NB4 (cell line): ENCODE measurements at regions not wholly inside any gene's neighbourhood (a gene's known extent, or its start where the extent isn't known, plus 50 kb on each side); places are given as distances from the start of the nearest gene placed in this dataset.

Experiments used
- DNase-seq: peaks from one replicate; pipeline ENCODE4 v3.0.0; 2010; ENCODE audit warnings: low read depth
- H3K4me3 ChIP-seq: one replicate; pipeline ENCODE4 v1.5.1; 2011; ENCODE audit warnings: mild to moderate bottlenecking, low read depth, low read length, moderate library complexity
- CTCF ChIP-seq: IDR thresholded peaks from one replicate; pipeline ENCODE4 v1.5.1; 2012; ENCODE audit warnings: low read depth, low read length
- MYC ChIP-seq: IDR thresholded peaks from 2 replicates; pipeline ENCODE4 v1.6.1; 2011; ENCODE audit warnings: low read depth, low read length
- POLR2A ChIP-seq: IDR thresholded peaks from 2 replicates; pipeline ENCODE4 v1.6.1; 2011; ENCODE audit warnings: mild to moderate bottlenecking; ENCODE audit not compliant: insufficient read length; ENCODE audit errors: extremely low read depth
- TF ChIP-seq, protein P1 (sequence below): IDR thresholded peaks from 2 replicates; pipeline ENCODE4 v1.6.1; 2011; ENCODE audit warnings: low read depth, low read length

DNA sequence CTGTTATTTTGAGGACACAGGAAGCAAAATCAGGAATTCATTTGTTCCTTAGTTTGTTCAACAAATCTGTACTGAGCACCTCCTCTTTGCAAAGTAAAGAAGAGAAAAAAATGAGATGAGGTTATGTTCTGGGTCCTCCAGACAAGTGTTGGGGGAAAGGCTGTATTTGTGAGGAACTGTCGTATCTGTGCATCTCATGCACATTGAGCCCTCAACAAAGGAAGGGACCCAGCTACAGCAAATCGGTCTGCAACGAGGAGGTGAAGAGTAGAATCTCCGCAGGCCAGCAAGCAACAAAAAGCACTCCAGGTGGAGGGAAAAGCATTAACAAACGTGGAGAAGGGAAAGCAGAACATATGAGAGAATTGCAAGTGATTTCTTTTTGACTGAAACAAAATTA lies 143.0 kb upstream of the CYP1B1 start:
- no peak for DNase-seq
- no peak overlapping the region for H3K4me3 ChIP-seq
- TF ChIP-seq POLR2A (no peak), MYC (no peak), CTCF (no peak)
- TF ChIP-seq, protein P1, sequence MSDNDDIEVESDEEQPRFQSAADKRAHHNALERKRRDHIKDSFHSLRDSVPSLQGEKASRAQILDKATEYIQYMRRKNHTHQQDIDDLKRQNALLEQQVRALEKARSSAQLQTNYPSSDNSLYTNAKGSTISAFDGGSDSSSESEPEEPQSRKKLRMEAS = no peak

GRCh38 chr2:38218591-38218991 lies 142.6 kb upstream of the CYP1B1 start:
- TF ChIP-seq, protein P1 = no peak
- TF ChIP-seq CTCF (no peak), POLR2A (no peak), MYC (no peak)
- H3K4me3 ChIP-seq = no peak overlapping the region
- no peak for DNase-seq

GRCh38 chr2:38217401-38218188 lies 141.6 kb upstream of the CYP1B1 start:
- H3K4me3 ChIP-seq = no peak overlapping the region
- DNase-seq = no peak
- TF ChIP-seq MYC (no peak), CTCF (no peak)

GRCh38 chr2:38216886-38217285 lies 140.9 kb upstream of the CYP1B1 start:
- TF ChIP-seq MYC = no peak
- DNase-seq = no peak
- no peak overlapping the region for H3K4me3 ChIP-seq

DNA sequence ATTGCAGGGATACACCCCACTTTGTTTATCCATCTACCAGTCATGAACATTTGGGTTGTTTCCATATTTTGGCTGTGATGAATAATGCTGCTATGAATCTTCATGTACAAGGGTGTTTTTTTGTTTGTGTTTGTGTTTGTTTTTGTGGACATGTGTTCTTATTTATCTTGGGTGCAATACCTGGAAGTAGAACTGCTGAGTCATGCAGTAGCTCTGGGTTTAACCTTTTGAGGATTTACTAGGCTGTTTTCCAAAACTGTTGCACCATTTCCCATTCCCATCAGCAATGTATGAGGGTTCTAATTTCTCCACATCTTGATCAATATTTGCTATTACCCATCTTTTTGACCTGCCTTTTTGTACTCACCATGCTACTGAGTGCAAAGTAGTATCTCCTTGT lies 140.0 kb upstream of the CYP1B1 start:
- TF ChIP-seq POLR2A (no peak), CTCF (no peak), MYC (no peak)
- TF ChIP-seq, protein P1 = no peak
- H3K4me3 ChIP-seq = no peak overlapping the region
- no peak for DNase-seq

DNA sequence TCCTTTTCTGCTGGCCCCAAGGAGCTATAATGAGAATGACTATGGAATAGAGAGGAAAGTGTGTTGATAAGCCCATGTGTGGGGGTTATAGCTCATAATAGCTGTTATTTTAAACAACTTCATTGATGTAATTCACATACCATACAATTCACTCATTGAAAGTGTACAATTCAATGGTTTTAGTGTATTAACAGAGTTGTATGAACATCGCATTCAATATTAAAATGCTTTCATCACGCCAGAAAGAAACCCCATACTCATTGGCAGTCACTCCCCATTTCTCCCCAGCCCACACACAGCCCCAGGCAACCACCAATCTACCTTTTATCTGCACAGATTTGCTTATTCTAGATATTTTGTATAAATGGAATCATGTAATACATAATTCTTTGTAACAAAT lies 139.6 kb upstream of the CYP1B1 start:
- TF ChIP-seq POLR2A (no peak), MYC (no peak), CTCF (no peak)
- TF ChIP-seq, protein P1 = no peak
- no peak for DNase-seq

More for the DNA sequence above, 139.6 kb upstream of the CYP1B1 start:
- H3K4me3 ChIP-seq = no peak overlapping the region
